SKM-1 treated with dmso at 0.1 percent for 144 hours (cell line): ENCODE measurements at regions not wholly inside any gene's neighbourhood (a gene's known extent, or its start where the extent isn't known, plus 50 kb on each side); places are given as distances from the start of the nearest gene placed in this dataset.

Experiments
- DNase-seq: peaks from one replicate; lab custom pipeline; 2025; ENCODE audit not compliant: unreplicated experiment; lab: John Stamatoyannopoulos, UW

DNA sequence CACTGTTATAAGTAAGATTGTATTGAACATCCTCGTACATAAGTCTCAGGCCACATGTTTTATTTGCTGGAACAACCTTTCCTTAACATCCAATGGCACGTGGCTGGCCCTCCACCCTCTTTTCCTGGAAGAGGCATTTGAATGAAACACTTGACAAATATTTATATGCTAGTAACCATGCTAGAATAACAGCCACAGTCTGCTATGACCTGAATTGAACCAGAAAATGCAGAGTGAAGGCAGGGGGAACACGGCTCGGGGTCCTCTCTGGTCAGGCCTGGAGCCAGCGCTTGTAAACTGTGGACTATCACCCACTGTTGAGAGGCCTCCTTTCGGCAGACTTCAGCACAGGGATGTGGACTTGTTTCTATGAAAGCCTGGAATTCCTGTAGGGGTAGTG, 198.2 kb upstream of the COPS8 start:
- no peak for DNase-seq

DNA sequence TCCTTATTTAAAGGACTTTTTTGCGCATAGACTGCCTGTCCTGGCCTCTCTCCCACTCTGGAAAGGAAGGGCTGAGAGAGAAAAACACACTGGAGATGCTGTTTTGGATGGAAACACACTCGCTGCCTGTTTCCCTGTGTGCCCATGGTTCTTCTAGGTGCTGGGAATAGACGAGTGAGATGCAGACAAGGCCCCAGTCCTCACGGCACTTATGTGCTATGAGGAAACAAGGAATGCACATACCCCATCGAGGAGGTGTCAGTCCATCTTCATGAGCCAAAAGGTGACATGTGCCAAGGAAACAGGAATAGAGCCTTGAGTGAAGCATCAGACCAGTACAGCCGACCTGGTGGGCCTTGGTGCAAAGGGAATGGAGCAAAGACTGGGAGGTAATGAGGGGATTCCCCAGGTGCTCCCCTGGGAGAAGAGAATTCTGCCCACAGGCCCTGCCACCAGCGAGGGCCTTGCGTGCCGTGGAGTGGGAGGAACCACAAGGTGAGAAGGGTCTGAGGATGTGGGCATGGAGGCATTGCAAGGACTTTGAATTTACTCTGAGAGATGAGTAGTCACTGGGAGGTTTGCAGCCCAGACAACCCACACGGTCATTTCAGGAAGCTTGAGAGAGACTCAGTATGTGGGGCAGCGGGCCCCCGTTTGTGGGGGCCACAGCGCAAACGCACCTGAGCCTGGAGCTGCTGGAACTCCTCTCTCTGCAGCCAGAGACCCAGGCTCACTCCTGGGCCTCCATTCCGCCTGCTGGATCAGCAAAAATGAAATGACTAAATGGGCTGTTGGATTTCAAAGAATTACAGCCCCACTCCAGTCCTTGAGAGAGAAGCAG, 197.5 kb upstream of the COPS8 start:
- no peak for DNase-seq

DNA sequence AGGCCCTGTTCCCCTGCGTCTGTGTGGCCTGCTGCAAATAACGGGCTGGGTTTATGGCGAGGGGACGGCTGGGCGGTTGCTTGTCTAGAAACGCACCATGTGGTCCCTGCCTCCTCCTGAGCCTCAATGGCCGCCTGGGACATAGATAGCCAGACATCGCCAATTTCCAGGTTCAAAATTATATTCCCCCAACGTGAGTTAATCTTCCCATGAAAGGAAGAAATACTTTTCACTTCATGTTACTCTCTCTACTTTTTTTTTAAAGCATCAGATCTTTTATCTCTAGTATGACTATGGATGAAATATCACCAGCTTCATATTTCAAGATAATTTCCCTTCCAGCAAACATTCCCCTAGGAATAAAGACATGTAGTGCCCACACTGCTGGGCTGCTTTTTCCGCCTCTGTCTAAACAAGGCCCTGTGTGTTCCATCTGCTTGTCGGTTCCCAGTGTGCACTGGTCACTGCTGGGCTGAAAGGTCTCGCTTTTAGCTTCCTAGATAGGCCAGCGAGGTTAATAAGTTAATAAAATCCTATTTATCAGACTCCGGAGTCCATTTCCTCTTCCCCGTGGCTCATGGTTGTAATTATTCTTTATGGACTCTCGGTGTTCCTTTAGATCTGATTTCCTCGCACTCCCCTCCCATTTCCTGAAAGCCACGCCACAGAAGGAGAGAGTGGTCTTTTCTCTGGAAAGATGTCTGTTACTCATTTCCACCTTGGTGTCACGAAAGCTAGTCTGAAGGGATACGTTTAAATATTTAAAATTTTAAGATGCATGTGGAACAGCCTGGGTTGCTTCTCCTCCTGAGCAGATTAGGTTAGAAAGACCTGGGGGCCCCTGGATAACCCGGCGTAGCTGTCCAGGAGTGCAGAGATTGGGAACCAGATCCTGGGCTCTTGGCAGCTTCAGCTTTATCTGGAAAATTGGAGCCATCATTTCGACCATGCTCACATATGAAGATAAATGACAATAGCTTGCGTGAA, 196.6 kb upstream of the COPS8 start:
- no peak for DNase-seq

DNA sequence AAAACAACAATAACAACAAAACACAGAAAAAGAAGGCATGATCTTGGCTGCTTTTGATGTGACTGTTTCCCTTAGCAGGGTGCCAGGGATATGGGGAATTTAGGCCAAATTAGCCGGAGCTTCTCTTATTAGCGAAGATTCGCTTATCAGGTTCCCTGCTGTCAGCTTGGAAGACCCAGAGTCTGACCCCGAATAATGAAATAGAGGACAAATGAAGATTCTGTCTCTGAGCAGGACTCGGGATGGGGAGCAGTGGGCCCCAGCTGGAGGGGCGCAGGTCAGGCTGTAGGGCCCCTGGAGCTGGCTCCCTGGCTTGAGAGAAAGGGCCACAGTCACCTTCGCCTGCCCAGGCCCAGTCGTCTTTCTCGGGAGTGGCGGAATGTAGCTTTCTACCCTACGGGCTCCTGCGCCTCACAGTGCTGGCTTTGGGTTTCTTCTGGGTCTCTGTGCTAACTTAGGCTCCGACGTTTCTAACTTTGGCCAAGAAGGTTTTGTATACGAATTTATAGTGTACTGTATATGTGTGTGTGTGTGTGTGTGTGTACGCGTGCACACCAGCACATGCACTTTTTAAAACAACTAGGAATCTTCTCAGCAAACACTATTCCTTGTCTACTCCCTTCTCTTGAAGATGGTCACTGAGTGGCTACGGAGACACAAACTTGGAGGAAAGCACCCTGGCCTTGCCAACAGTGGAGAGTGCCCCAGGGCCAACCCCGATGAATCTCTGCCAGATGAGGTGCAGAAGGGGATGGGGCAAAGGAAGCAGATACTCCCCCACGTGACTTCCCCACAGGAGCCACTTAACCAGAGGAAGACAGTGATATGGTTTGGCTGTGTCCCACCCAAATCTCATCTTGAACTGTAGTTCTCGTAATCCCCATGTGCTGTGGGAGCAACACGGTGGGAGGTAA, 195.6 kb upstream of the COPS8 start:
- no peak for DNase-seq

DNA sequence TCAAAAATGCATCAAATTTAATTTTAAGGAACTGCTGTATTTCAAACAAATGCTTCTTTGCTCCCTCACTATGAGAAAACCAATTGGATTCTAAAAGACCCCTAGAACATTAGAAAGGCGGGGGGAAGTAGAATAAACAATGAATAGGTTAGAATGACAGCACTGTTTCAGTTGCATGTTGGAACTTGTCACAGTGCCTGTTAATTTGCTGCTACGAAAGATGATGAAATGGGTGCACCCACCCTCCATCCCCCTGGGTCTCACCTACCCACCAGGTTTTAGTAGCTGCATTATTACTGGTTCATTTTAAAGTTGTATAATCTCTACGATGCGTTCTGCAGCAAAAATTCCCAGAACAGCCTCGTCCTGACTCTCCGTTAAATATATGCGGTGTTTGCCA, 193.0 kb upstream of the COPS8 start:
- no peak for DNase-seq

DNA sequence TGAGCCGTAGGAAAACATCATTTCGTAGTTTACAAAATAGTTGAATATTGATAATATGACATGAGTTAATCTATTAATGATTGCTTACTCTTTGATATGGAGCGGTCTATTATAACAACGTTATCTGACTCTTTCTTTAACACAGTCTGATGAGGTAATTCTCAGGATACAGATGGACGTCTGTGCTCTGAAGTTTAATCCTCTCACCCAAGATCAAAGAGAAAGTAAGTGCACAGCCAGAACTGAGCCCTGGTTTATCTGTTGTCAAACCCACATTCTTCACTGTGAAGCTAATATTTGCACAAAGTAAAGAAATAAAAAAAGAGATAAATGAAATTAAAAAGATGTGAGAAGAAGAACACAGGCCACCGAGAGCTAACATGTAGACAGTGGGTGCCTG, 190.9 kb upstream of the COPS8 start:
- DNase-seq, result no peak

DNA sequence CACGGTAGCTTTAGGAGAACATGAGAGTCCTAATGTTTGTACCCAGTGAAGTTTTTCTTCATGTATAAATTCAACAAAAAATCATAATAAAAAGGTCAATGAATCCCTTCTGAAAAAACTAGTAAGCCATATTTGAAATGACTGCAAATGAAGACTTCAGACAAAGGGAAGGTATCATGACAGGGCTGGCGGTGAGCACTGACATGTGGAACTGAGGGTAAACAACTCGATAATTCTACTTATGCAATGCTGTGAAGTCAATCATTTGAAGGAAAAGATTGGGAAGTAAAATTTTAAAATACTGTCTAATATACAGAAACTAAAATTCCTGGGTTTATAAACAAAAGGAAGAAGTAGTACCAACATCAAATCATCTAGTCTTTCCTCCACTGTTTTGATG, 190.2 kb upstream of the COPS8 start:
- DNase-seq, result no peak

DNA sequence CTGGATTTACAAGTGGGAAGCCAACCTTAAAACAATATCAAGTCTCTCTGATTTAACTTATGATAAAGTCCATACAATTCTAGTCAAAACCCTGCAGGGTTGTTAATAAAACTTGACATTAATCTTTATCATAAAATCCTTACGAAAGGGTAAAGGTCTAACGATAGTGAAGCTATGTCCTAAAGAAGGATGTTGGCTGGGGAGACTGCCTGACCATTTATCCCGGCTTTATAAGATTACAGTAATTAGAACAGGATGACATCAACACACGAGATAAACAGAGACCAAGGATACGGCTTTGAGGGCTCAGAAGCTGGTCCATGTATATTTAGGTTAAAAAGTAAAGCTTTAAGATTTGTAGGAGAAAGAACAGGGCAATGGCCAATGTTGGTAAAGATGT, 189.0 kb upstream of the COPS8 start:
- DNase-seq, result no peak

DNA sequence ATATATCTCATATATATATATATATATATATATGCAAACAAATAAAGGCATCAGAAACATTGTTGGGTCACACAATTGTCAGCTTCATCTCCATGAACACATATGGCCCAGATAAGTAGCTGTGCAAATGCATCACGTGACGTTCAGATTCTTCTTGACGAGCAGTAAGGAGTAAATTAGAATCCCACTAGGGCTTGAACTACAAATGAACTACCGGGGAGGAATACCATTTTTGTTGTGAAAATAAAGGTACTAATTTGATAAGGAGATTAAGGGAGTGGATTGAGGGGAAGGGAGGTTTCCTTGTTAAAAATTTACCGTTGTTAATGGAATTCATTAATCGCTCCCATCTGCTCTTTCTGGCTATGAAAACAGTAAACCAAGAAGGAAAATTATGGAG, 186.5 kb upstream of the COPS8 start:
- DNase-seq, result no peak

DNA sequence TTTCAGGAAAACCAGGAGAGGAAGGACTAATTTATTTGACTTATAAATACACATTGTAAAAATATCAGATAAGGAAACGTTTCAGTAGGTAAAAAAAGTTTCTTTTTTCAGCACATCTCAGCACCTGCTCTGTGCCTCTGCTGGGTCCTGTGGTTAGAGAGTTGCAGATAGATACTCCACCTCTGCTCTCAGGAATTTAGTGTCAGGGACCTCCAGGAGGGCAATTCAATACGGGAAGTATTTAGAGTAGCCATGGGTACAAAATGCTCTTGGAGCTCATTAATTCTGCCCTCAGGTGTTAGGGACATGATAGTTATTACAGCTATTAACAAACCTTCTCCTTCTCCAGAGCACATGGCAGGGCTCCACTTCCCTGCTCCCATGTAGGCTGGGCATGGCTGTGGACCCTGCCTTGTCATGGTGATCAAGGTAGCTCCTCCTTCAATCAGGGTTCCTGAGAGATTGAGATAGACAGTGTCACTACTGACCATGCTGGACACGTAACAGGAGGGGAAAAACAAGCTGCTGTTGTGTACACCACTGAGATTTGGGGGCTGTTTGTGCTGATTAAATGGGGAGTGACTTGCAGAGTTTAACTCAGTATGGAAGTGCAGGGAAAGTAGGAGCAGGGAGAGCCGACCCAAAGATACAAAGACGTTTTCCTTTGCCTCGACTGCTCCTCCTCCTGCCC, 185.6 kb upstream of the COPS8 start:
- DNase-seq, result no peak

DNA sequence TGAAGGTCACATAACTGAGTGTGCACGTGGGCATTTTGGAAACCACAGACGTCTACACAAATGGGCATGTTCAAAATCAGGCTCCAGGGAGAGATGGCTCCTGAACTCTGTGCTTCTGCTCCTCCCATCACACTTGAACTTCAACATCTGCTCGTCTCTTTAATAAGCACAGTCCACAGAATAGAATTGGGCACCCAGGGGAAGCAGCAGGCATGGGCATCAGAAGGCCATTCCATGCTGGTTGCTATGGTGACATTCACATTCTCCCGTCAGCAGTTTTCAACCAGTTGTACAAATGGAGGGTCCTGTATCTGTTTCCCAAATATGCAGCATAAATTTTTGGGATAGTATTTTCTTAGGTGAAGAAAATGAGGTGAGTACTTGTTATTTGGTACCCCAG, 183.7 kb upstream of the COPS8 start:
- no peak for DNase-seq

DNA sequence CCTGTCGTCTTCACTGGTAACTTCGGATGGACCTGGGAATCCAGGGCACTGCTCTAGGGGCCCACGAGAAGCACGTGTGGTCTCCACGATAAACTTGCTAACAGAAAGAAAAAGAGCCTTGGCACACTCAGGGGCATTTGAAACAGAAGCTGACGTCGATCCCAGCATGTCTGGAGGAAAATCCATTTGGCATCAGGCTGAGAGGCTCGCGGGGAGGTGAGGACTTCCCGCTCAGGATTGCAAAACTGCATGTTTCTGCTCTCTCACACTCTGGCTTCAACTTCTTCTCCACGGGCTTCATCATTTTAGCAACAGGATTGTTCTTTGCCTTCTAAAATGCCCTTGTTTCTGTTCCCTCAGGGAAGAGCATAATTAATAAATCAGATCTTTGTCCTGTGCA, 181.7 kb upstream of the COPS8 start:
- no peak for DNase-seq

DNA sequence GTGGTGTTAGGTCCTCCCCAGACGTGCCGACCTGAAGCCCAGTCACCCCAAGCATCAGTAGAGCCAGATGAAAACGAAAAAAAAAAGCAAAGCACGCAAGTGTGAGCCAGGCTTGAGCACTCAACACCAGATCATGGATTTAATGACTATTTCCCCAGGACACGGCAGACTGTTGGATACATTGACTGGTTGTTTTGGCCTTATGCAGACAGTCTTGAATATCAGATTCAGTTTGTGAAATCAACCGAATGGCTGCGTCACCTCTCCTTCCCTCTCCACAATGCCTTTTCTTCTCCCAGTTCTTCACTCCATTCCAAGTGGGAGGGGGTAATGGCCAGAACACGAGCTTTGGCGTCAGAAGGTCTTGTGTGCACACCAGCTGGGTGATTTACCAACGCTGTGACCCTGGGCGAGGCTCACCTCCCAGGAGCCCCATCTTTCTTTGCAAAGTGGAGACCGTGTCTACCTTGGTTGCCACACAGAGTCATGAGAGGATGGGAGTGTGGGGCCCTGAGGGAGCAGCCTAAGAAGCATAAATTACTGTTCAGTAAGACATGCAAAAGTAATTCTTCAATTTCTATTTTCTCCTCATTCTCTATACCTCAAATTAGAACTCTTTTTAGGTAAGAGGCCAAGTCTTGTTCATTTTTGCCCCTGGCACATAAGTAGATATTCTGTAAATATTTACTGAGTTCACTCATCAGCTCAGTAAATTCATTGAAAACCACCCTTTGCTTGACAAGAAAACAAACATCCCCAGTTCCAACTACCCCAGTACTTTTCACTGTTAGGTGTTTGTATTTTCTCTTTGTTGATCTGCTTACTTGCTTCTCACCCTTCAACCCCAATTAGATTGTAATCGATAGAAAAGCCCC, 181.1 kb upstream of the COPS8 start:
- DNase-seq, result no peak

DNA sequence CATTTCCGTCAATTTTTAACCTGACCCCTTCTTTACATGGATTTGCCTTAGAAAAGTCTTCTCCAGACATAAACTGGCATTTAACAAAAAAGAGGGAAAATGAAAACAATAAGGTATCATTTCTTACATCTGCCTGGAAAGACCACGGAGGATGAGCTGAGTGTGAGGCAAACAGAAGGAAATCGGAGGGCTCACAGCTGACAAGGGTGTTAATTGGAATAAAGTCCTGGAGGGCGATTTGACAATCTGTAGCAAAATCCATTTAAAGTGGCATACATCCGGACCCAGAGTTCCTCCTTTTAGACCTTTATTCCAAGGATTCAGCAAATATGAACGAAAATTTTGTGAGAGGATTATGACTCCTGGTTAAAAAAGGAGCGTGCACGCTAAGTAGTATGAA, 179.7 kb upstream of the COPS8 start:
- no peak for DNase-seq

DNA sequence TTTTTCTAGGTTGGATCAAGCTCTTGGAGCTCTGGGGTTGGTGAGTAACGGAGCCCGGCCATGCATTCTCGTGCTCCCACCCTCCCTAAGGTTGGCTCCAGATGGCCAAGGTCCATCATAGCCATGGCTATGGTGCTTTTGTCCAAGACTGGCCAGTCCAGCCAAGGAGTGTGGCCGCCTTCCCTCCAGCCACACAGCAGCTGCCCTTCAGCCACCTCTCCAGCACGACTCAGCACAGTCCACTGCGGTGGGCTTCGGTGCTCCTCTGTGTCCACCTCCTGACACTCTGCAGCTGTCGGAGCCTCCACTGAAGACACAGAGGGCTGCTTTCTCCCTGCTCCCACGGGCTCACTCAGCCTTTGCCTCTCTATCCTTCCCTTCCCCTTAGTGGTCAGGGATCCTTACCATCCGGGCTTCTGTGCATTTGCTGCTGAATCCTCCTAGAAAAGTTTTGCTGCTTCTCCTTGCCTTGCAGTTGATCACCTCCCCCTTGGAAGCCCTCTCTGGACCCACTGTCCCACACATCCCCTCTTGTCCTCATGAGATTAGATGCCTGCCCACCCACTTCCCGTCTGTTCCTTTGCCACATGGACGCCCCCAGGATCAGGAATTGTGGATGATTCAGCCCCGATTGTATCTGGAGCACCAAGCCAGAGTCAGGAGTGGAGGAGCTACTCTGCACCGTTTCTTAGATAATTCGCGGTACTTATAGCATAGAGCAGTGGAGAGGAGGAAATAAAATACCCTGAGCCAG, 177.1 kb upstream of the COPS8 start:
- DNase-seq, result no peak

DNA sequence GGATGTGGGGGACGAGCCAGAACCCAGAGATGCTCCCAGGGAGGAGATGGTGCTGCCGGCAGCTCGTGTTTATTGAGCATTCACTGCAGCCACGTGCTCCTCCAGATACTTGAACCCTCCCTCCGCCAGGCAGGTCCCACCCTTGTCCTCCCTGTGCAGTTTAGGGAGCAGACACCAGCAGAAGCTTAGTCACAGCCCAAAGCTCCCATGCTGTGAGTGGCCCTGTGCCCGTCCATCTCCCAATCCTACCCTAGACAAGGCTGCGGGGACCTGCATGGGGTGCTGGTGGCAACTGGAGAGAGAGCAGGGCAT, 176.5 kb upstream of the COPS8 start:
- no peak for DNase-seq

DNA sequence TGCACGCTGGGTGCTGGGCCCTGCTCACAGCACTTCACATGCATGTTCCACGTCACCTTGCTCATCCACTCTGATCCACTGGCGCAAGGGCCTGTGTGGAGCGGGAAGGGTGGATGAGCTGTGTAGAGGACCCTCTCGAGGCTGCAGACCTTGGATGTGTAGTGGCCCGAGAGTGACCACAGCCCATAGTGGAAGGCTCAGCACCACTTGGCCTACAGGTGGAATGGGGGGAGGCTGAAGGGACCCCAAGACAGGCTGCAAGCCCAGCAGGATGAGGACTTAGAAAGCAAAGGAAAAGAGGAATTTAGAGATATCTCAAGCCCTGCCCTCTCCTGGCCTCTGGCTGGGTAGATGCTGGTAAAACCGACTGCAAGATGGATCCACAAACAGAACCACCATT, 175.9 kb upstream of the COPS8 start:
- DNase-seq, result no peak

DNA sequence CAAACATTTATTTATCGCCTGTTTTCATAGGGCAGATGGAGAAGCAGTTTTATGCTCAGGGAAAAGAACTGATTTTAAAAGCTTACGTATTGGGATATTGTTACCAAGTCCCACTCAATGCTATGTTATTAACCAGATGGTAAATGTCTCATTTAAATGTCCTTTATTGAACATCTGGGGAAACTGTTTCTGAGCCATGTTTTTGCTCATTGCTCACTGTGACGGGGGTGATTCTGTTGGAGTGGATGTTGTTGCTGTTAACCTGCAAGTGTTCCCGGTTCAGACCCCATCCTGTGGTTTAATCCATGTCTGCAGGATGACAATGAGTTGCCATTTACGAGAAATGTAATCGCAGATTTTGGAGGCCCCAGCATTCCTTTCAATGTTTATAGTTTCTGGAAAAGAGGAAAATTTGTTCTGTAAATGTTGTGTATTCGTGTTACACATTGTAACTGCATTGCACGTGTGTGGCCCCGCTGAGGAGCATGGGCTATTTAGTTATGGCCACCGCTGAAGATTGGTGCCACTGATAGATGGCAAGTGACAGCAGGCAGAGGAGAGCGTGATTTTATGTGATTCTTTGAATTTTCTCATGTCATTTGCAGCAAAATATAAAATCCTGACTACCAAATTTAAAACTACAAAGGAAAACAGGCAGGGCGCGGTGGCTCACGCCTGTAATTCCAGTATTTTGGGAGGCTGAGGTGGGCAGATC, 174.8 kb upstream of the COPS8 start:
- DNase-seq, result no peak
